HG02759 (cell line): ENCODE measurements at regions not wholly inside any gene's neighbourhood (a gene's known extent, or its start where the extent isn't known, plus 50 kb on each side); places are given as distances from the start of the nearest gene placed in this dataset.

Experiments used
- ATAC-seq: cut with Tn5 transposase; IDR thresholded peaks from one replicate; pipeline ENCODE4 v1.9.1; 2021; ENCODE audit warnings: mild to moderate bottlenecking, moderate library complexity; ENCODE audit not compliant: unreplicated experiment

DNA sequence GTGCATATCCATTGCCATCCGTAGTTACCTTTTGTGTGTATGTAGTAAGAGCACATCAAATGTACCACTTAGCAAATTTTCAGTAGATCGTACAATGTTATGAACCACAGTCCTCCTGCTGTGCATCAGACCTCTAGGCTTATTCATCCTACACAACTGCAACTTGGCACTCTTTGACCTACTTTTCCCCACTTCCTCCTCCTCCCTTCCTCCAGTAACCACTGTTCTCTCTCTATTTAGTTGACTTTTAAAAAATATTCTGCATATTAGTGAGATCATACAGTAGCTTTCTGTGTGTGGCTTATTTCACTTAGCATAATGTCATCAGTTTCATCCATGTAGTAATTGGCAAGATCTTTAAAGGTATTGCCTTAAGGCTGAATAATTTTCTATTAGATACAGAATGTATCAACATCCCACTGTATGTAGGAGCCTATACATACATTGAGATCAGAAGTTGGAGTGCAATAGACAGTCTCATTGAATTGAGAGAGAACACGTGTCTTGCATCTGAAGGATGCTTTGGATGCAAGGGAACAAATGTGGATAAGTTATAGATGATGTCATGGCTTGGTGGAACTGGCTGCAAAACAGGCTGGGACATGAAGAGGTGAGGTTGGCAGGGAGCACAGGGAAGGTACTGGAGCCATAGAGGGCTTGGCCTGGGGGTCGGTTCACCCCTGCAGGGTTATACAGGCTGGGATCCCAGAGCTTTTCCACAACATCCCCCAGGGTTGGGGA, 83.0 kb upstream of the FAM180A start:
- ATAC-seq = no peak

DNA sequence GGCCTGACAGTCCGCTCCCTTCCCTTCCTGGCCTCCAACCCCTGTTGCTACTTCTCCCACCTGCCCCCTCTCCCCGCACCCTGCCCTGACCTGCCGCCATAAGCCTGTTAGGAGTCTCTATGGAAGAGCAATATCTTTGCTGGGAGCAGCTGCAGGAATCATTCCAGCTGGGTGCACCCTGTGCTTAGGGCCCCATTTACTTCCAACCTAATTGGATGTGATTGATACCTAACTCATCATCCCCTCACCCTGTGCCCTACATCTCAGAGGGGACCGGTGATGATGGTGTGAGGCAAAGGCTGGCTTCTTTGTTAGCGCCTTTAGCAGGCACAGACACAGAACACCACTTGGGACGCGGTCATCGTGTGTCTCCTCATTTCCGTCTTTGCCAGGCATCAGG, 80.0 kb upstream of the FAM180A start:
- no peak for ATAC-seq

DNA sequence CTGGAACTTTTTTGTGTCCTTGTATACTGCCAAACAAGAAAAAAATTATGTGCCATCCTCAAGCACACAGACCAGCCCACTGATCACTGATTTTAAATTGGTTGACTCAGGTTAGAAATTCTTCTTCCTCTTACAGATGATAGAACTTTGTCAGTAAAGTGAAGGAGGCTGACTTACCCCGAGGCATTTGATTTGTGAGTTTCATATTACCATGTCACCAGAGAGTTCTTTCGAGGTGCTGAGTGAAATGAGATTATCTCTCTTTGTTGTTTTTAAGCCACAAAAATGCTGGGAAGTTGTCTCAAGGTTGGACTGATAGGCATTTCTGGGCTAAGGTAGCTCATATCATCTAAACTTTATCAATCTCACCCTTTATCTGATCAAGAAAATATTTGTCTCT, 78.8 kb upstream of the FAM180A start:
- no peak for ATAC-seq

DNA sequence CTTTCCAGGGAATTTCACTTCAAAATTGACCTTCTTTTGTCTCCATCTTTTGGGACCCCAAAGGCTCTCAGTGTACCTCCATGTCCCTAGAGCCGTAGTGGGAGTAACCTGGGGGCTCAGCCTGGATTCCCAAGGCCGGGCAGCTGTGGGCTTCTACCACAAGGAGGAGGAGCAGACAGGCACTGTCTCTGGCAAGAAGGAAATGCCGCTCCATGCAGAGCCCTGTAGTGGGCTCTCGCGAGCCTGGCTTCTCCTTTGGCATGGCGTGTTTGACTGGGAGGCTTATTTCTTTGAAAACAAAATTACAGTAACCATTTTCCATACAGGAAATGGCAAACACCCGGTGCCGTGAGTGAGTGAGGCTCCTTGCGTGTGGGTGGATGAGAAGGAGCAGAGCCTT, 76.8 kb upstream of the FAM180A start:
- no peak for ATAC-seq

DNA sequence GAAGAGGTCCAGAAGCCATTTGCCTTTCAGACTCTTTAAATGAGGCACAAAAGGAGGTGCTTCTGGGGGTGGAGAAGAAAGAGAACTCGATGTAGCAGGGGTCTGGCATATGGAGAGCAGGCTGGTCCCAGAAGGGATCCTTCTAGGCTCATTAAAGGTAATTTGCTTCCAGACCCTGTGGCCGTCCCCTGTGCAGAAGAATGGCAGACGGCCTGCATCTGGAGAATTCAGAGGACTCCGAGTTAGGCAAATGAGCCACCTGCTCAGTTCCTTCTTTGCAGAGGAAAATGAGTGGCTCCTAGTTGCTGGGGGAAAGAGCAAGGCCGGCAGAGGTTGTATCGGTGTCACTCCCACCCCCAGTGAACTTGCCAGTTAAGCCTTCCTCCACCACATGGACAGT, 73.8 kb upstream of the FAM180A start:
- ATAC-seq = no peak

DNA sequence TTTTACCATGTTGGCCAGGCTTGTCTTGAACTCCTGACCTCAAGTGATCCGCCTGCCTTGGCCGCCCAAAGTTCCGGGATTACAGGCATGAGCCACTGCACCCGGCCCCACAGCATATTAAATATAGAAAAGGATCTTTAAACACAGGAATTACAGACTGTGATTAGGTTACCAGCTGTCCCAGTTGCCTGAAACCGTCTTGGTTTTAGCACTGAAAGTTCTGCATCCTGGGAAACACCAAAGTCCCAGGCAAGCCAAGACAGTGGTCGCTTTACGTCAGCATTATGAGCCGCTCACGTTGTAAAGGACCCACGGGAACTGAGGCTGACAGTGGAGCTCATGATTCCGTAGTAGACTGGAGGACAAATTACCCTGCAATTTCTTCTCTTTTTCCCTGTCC, 69.0 kb upstream of the FAM180A start:
- ATAC-seq = no peak

DNA sequence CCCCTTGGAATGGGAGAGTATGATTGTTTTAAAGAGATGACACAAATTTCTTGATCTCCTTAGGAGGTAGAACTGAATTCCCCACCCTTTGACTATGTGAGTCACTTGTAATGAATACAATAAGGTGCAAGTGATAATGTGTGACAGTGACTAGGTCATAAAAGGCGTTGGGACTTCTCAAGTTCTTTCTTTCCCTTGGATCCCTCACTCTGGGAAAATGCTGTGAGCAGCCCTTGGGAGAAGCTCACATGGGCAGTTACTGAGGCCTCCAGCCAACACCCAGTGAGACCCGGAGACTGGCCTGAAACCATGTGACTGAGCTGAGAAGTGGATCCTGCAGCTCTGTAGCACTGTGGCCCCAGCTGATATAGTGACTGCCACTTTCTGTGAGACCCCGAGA, 66.4 kb upstream of the FAM180A start:
- ATAC-seq = no peak

DNA sequence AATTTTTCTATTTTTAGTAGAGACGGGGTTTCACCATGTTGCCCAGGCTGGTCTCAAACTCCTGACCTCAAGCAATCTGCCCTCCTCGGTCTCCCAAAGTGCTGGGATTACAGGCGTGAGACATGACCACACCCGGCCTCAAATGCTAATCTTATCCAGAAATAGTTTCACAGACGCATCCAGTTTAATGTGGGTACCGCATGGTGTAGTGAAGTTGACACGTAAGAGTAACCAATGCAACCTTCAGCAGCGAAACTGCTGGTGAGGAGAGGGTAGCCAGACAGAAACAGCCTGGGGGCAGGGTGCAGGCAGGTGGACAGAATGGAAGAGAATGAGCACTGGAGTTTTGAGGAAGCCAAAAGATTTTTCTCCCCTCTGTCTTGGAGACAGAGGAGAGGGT, 63.5 kb upstream of the FAM180A start:
- no peak for ATAC-seq

DNA sequence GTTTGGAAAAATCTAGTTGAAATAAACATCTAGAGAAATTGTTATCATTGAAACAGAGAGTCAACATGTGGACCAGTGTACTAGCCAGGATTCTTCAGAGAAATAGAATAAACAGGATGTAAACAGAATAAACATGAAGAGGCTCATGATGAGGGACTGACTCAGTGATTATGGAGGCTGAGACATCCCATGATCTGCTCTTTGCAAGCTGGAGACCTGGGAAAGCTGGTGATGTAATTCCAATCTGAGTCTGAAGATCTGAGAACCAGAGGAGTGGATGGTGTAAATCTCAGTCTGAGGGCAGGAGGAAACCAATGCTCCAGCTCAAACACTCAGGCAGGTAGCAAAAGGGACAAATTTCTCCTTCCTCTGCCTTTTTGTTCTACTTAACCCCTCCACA, 62.9 kb upstream of the FAM180A start:
- ATAC-seq = no peak

DNA sequence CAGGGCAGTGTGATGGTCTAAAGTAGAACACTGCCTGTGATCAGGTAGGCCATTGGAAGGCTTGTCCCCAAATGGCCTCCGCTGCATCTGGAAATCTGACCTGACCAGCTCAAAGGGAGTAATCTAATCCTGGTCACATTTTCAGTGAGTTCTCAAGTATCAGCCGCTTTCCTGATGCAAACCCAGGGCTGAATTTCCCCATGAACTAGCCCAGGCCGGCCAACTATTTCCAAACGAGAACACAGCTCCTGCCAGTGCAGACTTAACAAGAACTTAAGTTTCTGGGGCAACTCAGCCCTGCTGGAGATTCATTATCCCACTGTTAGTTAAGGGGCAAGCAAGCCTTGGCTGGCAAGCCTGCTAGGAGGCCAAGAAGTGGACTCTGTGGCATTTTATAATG, 59.6 kb upstream of the FAM180A start:
- ATAC-seq = no peak

DNA sequence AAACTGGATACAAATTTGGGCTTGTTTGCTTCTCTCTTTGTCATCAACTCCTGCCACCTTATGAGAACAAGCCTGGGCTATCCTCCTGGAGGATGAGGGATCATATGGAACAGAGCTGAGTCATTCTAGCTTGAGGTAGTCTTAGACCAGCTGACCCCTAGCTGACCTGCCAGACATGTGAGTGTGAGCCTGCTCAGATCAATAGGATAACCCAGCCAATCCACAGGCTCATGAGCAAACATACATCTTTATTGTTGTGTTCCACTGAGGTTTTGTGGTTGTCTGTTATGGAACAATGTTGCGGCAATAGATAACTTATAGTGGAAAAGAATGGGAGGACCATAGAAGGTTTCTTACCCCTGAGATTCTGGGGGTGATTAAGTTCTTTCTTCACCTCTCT, 54.5 kb upstream of the FAM180A start:
- ATAC-seq = no peak

DNA sequence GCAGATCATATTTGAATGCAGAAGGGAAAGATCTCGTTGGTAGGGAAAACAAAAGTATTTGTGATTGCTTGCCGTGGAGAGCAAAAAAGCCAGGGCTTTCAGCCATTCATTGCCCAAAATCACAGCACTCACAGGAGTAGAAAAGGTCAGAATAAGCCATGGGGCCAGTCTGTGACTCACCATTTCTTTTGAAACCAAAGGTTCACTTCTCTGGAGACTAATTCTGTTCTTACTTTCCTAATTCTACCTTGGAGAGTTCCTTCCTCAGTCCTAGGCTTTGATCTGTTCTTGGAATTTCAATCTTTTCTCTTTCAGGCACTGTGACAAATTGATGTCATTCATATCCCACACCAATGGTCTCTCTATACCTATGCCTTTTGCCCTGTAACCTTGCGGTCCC, 54.1 kb upstream of the FAM180A start:
- ATAC-seq = no peak

DNA sequence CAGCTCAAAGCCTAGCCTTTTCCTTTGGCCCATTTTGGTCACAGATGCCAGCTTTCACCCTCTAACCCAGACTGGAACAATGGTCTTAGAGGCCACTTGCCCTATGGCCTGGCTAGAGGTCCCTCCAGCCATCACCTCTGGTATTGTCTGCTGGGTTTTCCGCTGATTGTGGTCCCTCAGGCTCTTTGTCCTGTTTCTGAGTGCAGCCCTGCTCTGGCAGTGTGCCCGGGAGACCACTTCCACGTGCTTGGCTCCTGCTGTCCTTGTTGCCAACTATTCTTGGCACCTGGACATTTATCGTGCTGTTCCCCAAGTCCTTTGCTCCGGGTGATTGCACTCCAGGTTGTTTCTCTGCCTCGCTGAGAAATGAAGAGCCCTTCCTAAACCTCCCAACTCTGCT, 53.3 kb upstream of the FAM180A start:
- ATAC-seq = no peak

DNA sequence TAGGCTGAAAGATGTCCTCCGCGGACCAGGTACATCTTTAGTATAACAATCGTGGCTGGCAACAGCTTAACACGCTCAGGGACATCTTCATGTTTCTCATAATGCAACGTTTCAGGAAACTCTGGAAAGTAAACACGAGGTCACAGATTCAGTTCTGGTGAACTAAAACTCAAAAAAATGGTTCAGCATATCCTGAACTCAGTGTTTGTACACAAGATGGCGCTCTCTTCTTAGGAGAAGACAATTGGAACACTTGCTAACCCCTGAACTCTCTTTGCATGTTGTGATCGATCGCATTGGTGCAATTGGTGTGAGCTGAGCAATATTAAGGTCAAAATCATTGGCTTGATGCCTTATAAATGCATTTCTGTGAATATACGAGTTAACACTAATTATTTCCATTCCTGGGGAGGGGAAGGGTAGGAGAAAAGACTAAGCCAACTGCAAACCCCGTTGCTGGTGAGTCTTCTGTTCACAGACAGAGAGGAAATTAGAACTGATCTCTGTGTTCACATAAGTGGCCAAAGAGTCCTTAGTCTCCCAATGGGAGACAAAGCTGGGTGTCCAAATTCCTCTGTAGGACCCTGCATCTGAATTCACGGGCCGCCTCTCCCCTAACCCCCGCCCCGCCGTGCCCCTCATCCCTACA, 52.6 kb upstream of the FAM180A start:
- ATAC-seq = peak; percentile 80

DNA sequence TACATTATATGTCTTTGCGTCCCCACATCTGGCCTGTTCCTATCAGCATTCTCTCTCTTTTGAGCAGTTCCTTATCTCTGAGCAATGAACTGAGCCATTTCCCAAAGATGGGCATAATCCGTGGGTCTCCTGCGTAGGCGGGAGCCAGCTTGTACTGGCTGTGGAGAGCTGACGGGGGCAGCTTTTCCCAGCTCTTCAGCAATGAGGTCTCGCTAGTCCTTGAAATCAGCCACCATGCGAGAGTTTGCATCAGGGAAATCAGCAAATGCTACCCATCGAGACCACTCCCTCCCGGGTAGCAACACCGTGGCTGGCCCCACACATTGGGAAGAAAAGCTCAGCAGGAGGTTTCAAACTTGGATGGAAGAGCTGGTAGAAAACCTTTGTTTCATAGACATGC, 51.9 kb upstream of the FAM180A start:
- peak; percentile 7 for ATAC-seq

DNA sequence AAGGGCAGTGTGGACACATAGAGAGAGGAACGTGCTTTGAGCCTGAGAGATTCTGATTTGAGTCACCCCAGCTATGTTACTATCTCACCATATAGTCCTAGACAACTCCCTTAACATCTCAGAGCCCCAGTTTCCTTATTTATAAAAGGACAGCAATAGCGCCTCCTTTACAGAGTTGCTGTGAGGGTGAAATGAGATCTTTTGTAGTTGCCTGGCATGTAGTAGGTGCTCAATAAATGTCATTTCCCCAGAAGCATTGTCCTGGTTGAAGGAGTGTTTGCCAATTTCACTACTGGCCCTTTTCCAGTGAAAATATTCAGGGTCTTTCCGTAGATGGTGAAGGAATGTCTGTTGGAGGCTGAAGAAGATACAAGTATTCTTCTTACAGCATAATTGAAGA, 51.3 kb upstream of the FAM180A start:
- no peak for ATAC-seq
